A673 (cell line): ENCODE measurements at regions not wholly inside any gene's neighbourhood (a gene's known extent, or its start where the extent isn't known, plus 50 kb on each side); places are given as distances from the start of the nearest gene placed in this dataset.

ENCODE experiments used
- BruUV-seq: library from RNA; stranded (reverse); fragments of 400-500 nt; replicated peaks from 2 replicates; lab custom pipeline; 2021; lab: Mats Ljungman, UMichigan
- CTCF ChIA-PET: fragments of 300-600 bp; sonication (Branson Sonifier 250); formaldehyde crosslinking; loops from one replicate; lab custom pipeline; 2022; ENCODE audit warnings: antibody characterized with exemption; lab: Charles Lee
- POLR2A ChIA-PET: fragments of 300-600 bp; sonication (Branson Sonifier 250); formaldehyde crosslinking; loops from one replicate; lab custom pipeline; 2022; ENCODE audit warnings: antibody characterized with exemption; ENCODE audit not compliant: low non-redundant PET; lab: Charles Lee
- DNase-seq: peaks from one replicate; pipeline ENCODE4 v3.0.0-alpha.2; 2015; ENCODE audit warnings: low spot score
- H3K27ac ChIP-seq: fragments of 200-600 bp; sonication (generic); 2 replicates; pipeline ENCODE4 v1.5.1; 2016; ENCODE audit warnings: mixed run types, low read depth, mild to moderate bottlenecking, mixed read lengths, antibody characterized with exemption, low read length; ENCODE audit not compliant: poor library complexity, severe bottlenecking
- H3K27me3 ChIP-seq: fragments of 200-600 bp; sonication (generic); replicated peaks from 2 replicates; pipeline ENCODE4 v1.6.1; 2017; ENCODE audit warnings: mixed run types, low read depth, mild to moderate bottlenecking, mixed read lengths, antibody characterized with exemption, low read length; ENCODE audit not compliant: insufficient read depth, poor library complexity
- H3K36me3 ChIP-seq: fragments of 200-600 bp; sonication (generic); 2 replicates; pipeline ENCODE4 v1.6.1; 2016; ENCODE audit warnings: mixed run types, mild to moderate bottlenecking, mixed read lengths, antibody characterized with exemption, low read length; ENCODE audit not compliant: insufficient read depth, poor library complexity, severe bottlenecking
- H3K4me1 ChIP-seq: fragments of 200-600 bp; sonication (generic); 2 replicates; pipeline ENCODE4 v1.6.1; 2017; ENCODE audit warnings: mixed run types, mild to moderate bottlenecking, mixed read lengths, antibody characterized with exemption, low read length; ENCODE audit not compliant: insufficient read depth, poor library complexity, severe bottlenecking
- H3K4me3 ChIP-seq: fragments of 200-600 bp; sonication (generic); 2 replicates; pipeline ENCODE4 v1.5.1; 2016; ENCODE audit warnings: low read depth, mixed run types, mild to moderate bottlenecking, mixed read lengths, low read length; ENCODE audit not compliant: poor library complexity, severe bottlenecking
- H3K9me3 ChIP-seq: fragments of 200-600 bp; sonication (generic); 2 replicates; pipeline ENCODE4 v1.6.1; 2016; ENCODE audit warnings: mixed run types, low read depth, mild to moderate bottlenecking, mixed read lengths, antibody characterized with exemption, low read length; ENCODE audit not compliant: poor library complexity, severe bottlenecking
- EZH2 ChIP-seq: fragments of 200-600 bp; sonication (generic); IDR thresholded peaks from 2 replicates; pipeline ENCODE4 v1.6.1; 2017; ENCODE audit warnings: borderline replicate concordance, low read depth, mild to moderate bottlenecking, mixed read lengths, antibody characterized with exemption, low read length; ENCODE audit not compliant: poor library complexity, severe bottlenecking
- intact Hi-C: fragments of 100-400 bp; cut with micrococcal nuclease; formaldehyde crosslinking; loops from one replicate; pipeline ENCODE4 v1.10.0; 2022; ENCODE audit not compliant: unreplicated experiment
- TF ChIP-seq, protein P1 (sequence below): fragments of 300-800, 200-600 bp; sonication (generic); conservative IDR thresholded peaks from 2 replicates; pipeline ENCODE4 v1.5.1; 2017; ENCODE audit warnings: low read depth, mild to moderate bottlenecking, antibody characterized with exemption, low read length, moderate library complexity, mixed read lengths

DNA sequence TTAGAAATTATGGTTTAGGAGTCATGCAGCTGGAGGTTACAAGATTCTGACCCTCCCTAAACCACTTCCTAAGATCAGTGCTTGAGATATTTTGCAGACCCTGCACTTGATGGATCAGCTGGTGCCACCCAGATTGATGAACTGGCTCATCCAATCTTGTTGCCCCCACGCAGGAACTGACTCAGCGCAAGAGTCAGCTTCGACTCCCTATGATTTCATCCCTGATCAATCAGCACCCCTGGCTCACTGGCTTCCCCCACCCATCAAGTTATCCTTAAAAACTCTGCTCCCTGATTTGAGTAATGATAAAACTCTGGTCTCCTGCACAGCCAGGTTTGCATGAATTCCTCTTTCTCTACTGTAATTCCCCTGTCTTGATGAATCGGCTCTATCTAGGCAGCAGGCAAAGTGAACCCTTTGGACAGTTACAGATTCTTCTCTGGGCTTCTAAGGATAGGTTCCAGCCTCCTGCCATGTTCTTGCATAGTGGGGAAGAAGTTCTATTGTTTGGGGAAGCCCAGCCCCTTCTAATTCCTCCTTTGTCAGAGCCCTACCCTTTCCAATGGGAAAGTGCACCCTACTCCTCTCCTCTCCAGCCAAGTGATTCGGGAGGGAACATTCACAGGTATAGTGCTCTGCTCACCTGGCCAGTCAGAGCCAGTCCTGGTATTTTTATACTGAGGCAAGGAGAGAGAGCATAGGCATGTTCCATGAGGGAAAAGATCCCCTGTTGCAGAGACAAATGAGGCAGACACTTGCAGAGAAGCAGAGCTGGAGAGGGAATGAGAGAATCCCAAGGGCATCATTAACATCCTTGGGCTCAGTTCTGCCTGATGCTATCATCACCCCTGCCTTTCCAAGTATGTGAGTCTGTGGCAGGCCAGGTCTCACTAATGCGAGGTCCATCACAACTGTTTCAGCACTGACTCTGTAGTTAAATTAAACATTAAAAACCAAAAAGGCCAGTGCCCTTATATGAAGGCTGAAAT lies 224.4 kb upstream of the GALNT17 start:
- no TSS peak for BruUV-seq
- TF ChIP-seq, protein P1, sequence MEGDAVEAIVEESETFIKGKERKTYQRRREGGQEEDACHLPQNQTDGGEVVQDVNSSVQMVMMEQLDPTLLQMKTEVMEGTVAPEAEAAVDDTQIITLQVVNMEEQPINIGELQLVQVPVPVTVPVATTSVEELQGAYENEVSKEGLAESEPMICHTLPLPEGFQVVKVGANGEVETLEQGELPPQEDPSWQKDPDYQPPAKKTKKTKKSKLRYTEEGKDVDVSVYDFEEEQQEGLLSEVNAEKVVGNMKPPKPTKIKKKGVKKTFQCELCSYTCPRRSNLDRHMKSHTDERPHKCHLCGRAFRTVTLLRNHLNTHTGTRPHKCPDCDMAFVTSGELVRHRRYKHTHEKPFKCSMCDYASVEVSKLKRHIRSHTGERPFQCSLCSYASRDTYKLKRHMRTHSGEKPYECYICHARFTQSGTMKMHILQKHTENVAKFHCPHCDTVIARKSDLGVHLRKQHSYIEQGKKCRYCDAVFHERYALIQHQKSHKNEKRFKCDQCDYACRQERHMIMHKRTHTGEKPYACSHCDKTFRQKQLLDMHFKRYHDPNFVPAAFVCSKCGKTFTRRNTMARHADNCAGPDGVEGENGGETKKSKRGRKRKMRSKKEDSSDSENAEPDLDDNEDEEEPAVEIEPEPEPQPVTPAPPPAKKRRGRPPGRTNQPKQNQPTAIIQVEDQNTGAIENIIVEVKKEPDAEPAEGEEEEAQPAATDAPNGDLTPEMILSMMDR: no peak
- TF ChIP-seq EZH2: no peak
- DNase-seq: no peak
- Histone ChIP-seq H3K27me3 (no peaks in the 10 kb centered on the region), H3K4me3 (no peak overlapping the region), H3K36me3 (no peaks in the 10 kb centered on the region), H3K27ac (no peak overlapping the region), H3K9me3 (peaks cover 4% of the 10 kb centered on the region), H3K4me1 (no peaks in the 10 kb centered on the region)
- ChIA-PET POLR2A (no interaction called here), CTCF (no interaction called here)
- intact Hi-C loops: no loop called here

DNA sequence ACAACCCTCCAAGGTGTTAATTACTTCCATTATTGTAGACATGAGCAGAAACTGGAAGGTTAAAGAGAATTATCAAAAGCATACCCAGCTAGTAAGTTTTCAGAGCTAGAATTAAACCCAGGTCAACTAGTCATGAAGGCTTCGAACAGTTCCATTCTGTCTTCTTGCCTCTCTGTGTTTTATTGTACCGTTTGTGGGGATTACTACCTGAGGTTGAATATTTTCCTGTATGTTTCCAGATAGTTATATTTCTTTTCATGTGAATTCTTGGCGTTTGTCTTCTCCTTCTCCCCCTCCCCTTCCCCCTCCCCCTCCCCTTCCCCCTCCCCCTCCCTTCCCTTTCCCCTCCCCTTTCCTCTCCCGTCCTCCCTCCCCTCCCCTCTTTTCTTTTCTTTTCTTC lies 218.0 kb upstream of the GALNT17 start:
- POLR2A ChIA-PET: no interaction called here

DNA sequence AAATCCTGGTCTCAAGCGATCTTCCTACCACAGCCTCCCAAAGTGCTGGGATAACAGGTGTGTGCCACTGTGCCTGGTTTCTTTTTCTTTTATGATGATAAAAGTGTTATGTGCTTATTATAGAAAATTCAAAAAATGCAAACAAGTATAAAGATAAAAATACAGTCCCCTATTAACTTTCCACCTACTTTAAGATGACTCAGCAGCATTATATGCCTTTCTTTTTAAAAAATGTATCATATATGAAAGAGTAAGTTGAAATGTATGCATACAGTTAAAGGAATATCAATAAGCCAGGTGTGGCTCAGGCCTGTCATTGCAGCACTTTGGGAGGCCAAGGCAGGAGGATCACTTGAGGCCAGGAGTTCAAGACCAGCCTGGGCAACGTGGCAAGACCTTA lies 216.9 kb upstream of the GALNT17 start:
- H3K4me1 ChIP-seq: no peaks in the 10 kb centered on the region
- H3K27me3 ChIP-seq: no peaks in the 10 kb centered on the region
- ChIA-PET CTCF (no interaction called here), POLR2A (no interaction called here)
- no peak for TF ChIP-seq EZH2
- TF ChIP-seq, protein P1: no peak
- no peak overlapping the region for H3K4me3 ChIP-seq
- no peaks in the 10 kb centered on the region for H3K9me3 ChIP-seq
- no peaks in the 10 kb centered on the region for H3K36me3 ChIP-seq
- no peak for DNase-seq
- BruUV-seq: no TSS peak
- H3K27ac ChIP-seq: no peak overlapping the region
- intact Hi-C loops: no loop called here

More for the DNA sequence above, 218.0 kb upstream of the GALNT17 start:
- Histone ChIP-seq H3K27me3 (no peaks in the 10 kb centered on the region), H3K27ac (no peak overlapping the region), H3K4me3 (no peak overlapping the region), H3K9me3 (peaks cover 4% of the 10 kb centered on the region), H3K4me1 (no peaks in the 10 kb centered on the region), H3K36me3 (no peaks in the 10 kb centered on the region)
- TF ChIP-seq EZH2: no peak
- TF ChIP-seq, protein P1: no peak
- no TSS peak for BruUV-seq
- DNase-seq: no peak
- intact Hi-C loops: no loop called here
- CTCF ChIA-PET: no interaction called here
